H54 (cell line): ENCODE measurements at regions not wholly inside any gene's neighbourhood (a gene's known extent, or its start where the extent isn't known, plus 50 kb on each side); places are given as distances from the start of the nearest gene placed in this dataset.

Experiments
- DNase-seq: peaks from one replicate; pipeline ENCODE4 v3.0.0; 2011; ENCODE audit warnings: low spot score, mixed read lengths; ENCODE audit not compliant: insufficient read length
- FAIRE-seq: peaks from 3 replicates; lab custom pipeline; 2011; peaks lifted over from hg19 to GRCh38; lab: Jason Lieb, UNC
- POLR2A ChIP-seq: IDR thresholded peaks from 2 replicates; pipeline ENCODE4 v1.6.1; 2011; ENCODE audit warnings: low read depth, mild to moderate bottlenecking, low read length

DNA sequence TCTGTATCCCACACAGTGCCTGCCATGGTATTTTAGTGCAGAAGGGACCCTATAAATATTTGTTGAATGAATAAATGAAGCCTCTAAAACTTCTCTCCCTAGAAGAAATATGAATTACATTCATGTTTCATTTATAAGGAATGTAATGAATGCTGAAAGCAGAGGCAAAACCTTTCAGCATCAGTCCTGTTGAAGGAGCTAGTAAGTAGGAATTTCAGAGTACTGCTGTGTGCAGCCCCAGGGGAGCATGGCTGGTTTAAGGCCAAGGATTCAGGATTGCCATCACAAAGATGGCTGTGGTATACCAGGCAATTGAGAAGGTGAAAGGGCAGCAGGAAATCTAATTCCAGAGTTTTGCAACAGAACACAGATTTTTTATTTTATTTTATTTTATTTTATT, 1131.4 kb downstream of the IGSF11 start:
- DNase-seq (no peak), FAIRE-seq (no peak)
- TF ChIP-seq POLR2A: no peak

DNA sequence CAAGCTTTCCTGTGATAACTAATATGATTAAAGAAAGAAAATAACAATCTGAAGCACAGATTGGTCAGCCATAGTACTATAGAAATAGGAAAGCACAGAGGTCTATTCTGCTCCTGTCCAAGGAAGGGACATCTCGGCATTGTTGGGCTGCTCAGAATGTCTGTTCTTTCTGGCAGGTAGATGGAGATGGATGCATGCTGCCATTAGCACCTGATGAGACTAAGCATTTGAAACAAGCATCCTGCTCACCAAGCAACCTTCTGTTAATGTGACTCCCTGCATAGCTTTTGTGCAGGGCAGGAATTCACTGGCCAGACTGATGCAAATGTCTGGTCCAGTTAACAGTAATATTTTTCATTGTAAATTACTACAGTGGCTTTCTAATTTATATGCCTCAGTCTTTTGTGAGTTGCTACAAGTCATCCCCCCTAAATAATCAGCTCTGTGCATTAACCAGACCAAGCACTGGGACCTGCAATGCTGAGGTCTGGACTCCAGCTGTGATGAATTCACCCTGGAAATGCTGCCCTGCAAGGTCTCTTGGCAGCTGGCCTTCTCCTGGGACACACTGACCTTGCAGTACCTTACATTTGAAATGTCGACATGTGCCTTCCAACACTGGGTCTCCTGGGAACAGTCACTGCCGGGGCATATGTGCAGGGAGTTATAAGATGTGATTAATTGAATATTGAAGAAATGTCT, 1123.7 kb downstream of the IGSF11 start:
- no peak for TF ChIP-seq POLR2A
- DNase-seq: no peak
- FAIRE-seq: no peak

DNA sequence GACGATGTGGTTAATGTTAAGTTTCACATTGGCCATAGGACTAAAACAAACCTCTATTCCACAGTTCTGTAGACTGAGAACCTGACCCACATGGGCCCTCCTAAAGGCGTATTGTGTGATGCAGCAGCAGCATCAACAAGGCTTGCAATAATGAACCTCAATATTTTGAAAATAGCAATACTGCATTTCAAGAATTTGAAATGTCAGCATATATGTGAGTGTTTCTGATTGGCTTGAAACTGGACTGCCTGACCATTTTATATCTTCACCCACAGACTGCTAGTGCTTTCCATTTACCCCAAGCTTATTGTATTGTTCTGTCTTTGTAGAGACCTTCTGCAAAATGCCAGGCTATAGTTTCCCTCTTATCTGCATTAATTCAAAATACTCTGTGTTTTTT, 1122.3 kb downstream of the IGSF11 start:
- FAIRE-seq (no peak), DNase-seq (no peak)
- TF ChIP-seq POLR2A: no peak

- no peak for TF ChIP-seq POLR2A
- DNase-seq (no peak), FAIRE-seq (no peak)
These were observed 1120.0 kb downstream of the IGSF11 start for GRCh38 chr3:117914540-117915100.

- DNase-seq: no peak
- FAIRE-seq: no peak
- no peak for TF ChIP-seq POLR2A
These were observed 1117.8 kb downstream of the IGSF11 start for GRCh38 chr3:117916839-117917238.

GRCh38 chr3:117919621-117920020, 1115.0 kb downstream of the IGSF11 start:
- no peak for FAIRE-seq
- no peak for DNase-seq
- TF ChIP-seq POLR2A: no peak

DNA sequence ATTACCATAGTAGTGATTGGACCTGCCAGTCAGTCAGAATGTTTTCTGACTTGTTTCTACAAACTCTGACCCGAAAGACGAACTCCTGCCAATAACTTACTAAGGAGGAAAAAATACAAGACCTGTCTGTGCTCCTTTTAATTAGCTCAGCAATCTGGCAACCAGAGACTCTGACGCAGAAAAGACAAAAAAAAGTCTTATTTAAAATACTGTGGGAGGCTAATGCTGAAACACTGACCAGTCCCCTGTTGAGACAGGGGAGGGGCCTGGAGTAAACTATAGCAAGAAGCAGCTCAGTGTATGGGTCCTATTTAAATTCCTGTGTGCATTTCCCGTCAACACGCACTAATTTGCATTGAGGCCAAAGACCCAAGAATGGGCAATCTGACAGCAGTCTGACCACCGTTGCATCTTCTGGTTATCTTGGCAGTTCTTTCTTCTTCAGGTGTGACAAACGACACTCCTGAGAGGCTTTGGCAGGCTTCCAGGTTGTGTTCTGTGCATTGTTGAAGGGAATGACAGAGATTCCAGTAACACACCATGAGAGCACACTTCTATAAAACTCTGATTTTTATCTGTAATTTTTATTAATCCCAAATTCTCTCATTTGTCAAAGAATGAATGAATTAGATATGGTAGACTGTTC, 1114.3 kb downstream of the IGSF11 start:
- no peak for FAIRE-seq
- DNase-seq: no peak
- no peak for TF ChIP-seq POLR2A

DNA sequence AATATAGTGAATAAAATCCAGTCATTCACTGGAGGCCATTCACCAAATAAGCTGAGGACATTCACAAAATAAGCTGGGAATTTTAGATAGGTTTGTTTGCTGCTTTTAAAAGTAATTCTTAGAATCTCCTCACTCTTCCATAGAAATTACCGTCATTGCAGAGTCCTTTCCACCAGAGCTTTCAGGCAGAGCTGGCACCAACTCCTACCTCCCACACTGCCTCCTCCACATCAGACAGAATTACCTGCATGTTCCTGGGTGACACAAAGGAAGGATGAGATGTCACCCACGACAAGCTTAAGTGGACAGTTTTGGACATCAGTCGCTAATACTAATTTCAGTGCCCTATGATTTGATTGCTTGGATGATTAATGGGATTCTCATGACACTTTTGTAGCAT, 1113.2 kb downstream of the IGSF11 start:
- DNase-seq: no peak
- TF ChIP-seq POLR2A: no peak
- FAIRE-seq: no peak

DNA sequence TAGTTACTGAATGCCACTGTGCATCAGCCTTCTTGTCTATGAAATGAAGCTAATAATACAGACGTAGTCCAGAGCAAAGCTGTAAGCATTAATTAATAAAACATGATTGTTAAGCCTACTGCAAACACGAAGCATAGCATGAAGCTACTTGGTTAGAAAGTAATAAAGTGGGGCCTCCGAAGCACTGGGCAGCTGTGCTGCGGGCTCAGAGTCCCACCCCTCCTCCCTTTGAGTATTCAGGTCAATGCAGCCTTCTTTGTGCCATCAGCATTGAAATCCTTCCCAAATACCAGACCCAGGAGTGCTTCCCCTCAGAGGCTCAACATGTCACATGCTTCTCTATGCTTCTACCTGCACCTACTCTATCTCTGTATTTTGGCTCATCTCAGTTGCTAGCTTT, 1112.6 kb downstream of the IGSF11 start:
- FAIRE-seq: no peak
- DNase-seq: no peak
- no peak for TF ChIP-seq POLR2A

DNA sequence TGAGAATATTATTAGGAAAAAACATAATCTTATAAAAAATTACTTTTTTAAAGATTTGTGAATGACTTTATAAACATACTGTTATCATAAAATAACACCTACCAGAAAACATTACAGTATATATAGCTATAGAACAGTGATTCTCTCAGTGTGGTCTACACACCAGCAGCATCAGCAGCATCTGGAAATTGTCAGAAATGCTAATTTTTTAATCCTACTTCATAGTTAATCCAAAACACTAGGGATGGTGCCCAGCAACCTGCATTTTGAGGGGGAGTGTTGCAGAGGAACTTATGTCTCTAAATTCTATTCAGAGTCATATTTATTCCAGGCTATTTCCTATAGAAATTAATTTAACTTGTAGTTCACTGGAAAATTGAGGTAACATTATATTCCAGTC, 1107.8 kb downstream of the IGSF11 start:
- FAIRE-seq (no peak), DNase-seq (no peak)
- no peak for TF ChIP-seq POLR2A

DNA sequence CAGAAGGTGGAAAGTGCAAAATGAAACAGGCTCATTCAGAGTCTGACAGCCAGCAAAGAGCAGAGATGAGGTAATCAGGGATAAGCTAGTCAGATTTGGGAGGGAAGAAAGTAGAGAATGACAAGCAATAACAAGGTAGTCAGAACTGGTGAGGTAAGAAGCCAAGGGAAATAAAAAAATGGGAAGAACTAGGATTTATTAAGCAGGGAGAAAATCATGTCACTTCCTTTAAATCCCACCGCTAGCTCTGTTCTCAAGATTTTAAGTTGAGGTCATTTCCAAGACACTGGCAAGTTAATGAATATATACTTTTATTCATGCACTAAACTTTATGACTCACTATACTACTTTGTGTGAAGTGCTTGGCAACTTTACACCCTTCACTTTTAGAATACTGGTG, 1106.8 kb downstream of the IGSF11 start:
- no peak for FAIRE-seq
- no peak for DNase-seq
- no peak for TF ChIP-seq POLR2A

- FAIRE-seq (no peak), DNase-seq (no peak)
- TF ChIP-seq POLR2A: no peak
These were observed 1105.8 kb downstream of the IGSF11 start for GRCh38 chr3:117928836-117929235.

DNA sequence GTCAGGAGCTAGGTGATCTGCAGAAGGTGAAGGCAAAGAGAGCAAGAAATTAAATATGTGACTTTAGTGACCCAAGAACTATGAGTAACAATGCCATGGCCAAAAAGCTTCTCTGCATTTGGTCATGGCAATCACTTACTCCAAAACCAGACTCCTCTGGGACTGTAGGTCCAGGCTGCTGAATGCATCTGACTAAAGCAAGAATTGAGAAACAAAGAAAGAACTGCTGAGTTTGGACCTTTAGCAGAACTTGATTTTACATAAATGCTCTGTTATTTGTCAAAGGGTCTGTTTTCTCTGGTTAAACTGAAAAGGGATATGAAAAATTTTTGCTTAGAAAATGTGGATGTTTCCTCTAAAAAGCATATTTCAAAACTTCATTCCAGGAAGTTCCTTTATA, 1102.2 kb downstream of the IGSF11 start:
- DNase-seq (no peak), FAIRE-seq (no peak)
- TF ChIP-seq POLR2A: no peak

- DNase-seq: no peak
- FAIRE-seq: no peak
- no peak for TF ChIP-seq POLR2A
These were observed 1098.5 kb downstream of the IGSF11 start for GRCh38 chr3:117936159-117936558.

DNA sequence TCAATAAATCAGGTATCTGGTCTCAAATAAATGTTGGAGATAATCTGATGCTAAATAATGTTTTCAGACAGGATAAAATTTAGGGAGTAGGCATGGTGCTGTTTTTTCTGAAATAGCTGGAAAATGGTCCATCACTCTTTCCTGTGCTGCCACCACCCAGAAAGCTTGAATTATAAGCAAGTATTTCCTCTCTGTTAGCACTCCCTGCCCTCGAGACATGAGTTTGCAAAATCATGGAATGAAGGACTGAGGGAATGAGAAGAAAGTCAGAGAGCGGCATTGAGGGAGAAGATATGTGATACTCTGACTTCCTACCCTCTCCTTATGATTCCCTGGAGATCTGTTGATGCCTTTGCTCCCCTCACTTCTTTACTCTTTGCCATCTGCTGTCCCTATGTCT, 1095.7 kb downstream of the IGSF11 start:
- no peak for FAIRE-seq
- no peak for TF ChIP-seq POLR2A
- DNase-seq: no peak
